ENCODE measurements at regions not wholly inside any gene's neighbourhood (a gene's known extent, or its start where the extent isn't known, plus 50 kb on each side); places are given as distances from the start of the nearest gene placed in this dataset.

DNA sequence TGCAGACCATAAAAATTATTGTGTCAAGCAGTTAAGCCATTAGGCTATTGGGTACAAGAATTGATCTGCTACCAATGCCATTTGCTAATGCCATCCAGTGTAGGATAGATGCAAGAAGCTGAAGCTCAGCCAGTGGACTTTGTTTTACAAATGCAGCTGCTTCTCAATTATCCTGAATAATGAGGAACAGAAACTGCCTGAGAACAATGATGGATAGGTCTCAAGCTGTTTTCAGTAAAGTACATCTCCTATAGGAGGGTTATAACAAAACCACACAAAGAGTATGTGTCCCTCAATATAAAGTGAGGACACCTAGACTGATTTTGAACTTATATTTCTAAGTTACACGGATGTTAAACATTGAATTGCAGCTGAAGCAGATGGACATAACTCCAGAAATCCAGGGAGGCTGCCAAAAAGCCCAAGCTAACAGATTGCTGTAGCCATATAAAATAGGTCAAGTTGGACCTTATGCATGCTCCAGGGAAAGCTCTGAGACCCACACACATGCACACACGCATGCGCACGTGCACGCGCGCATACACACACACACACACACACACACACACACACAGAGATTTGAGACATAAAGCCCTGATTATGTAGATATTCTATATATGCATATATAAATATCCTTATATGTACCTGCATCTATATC, 482.7 kb upstream of the CD180 start:
- no peak for ATAC-seq

DNA sequence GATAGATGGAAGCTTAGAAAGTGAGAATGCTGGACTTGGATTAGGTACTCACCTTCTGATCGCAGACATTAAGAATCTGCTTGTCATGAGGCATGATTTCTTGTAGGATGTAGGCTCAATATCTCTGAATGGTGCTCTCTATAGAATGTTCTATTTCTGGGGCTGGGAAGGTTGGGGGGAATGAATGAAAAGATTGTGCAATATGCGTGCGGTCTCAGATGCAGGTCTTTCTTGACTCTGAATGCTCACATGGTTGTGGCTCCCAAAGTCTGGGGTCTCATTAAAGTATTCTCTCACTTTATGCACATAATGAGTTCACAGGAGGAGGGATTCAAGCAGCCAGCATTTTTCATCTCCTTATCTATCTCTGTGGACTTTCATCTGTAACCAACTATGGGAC, 482.0 kb upstream of the CD180 start:
- ATAC-seq = no peak
- TF ChIP-seq CREB5 (CRISPR knock-in tag; IDR thresholded peaks at IDR 0.05; ENCODE audit: low read depth) (no peak), GLIS3 (CRISPR knock-in tag; IDR thresholded peaks at IDR 0.05) (no peak), ARNTL (CRISPR knock-in tag; IDR thresholded peaks at IDR 0.05; ENCODE audit: borderline replicate concordance, low read depth) (no peak), CSDC2 (CRISPR knock-in tag; IDR thresholded peaks at IDR 0.05) (no peak)

More for the DNA sequence above, 482.7 kb upstream of the CD180 start:
- TF ChIP-seq PPARA (CRISPR knock-in tag; IDR thresholded peaks at IDR 0.05; ENCODE audit: borderline replicate concordance) (no peak), GLIS3 (CRISPR knock-in tag; IDR thresholded peaks at IDR 0.05) (no peak), SNAI2 (CRISPR knock-in tag; IDR thresholded peaks at IDR 0.05) (no peak), ZNF8 (CRISPR knock-in tag; IDR thresholded peaks at IDR 0.05) (no peak), ZC3H10 (CRISPR knock-in tag; IDR thresholded peaks at IDR 0.05) (no peak), CSDC2 (CRISPR knock-in tag; IDR thresholded peaks at IDR 0.05) (no peak), ZNF70 (CRISPR knock-in tag; IDR thresholded peaks at IDR 0.05) (no peak), CREB5 (CRISPR knock-in tag; IDR thresholded peaks at IDR 0.05; ENCODE audit: low read depth) (no peak), ZFP30 (CRISPR knock-in tag; IDR thresholded peaks at IDR 0.05) (no peak), ZFP3 (CRISPR knock-in tag; IDR thresholded peaks at IDR 0.05) (no peak), ARNTL (CRISPR knock-in tag; IDR thresholded peaks at IDR 0.05; ENCODE audit: borderline replicate concordance, low read depth) (no peak), CSRNP3 (CRISPR knock-in tag; IDR thresholded peaks at IDR 0.05) (no peak), ZNF565 (CRISPR knock-in tag; conservative IDR thresholded peaks at IDR 0.05; ENCODE audit: low read depth) (no peak), BACH2 (CRISPR knock-in tag; IDR thresholded peaks at IDR 0.05; ENCODE audit: borderline replicate concordance) (no peak)
- TF ChIP-seq, protein P1, sequence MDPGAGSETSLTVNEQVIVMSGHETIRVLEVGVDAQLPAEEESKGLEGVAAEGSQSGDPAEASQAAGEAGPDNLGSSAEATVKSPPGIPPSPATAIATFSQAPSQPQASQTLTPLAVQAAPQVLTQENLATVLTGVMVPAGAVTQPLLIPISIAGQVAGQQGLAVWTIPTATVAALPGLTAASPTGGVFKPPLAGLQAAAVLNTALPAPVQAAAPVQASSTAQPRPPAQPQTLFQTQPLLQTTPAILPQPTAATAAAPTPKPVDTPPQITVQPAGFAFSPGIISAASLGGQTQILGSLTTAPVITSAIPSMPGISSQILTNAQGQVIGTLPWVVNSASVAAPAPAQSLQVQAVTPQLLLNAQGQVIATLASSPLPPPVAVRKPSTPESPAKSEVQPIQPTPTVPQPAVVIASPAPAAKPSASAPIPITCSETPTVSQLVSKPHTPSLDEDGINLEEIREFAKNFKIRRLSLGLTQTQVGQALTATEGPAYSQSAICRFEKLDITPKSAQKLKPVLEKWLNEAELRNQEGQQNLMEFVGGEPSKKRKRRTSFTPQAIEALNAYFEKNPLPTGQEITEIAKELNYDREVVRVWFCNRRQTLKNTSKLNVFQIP (CRISPR knock-in tag; IDR thresholded peaks at IDR 0.05; ENCODE audit: borderline replicate concordance, low read depth) = no peak

DNA sequence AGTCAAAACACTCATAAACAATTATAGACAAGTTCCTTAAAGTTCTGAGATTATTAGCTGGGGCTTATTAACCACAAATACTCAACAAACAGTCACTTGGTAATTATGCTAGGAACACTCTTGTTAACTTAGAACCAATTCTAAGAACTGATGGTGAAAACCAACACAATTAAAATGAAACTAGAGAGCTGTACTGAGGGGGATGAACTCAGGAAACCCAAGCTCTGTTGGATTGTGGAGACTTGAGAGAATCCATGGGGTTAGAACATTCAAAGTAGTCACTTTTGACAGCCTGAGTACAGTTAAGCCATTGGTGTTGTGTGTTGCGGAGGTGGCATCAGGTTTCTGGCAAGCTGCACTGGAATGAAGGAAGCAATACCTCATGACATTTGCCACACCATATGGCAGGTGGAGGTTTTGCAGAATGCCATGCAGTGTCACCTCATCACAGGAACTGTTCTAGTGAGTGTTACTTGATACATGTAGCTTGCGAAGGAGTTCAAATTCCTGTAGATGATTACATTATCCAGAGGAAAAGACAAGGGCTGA, 480.9 kb upstream of the CD180 start:
- no peak for ATAC-seq
- no peak for TF ChIP-seq CREB5 (CRISPR knock-in tag; IDR thresholded peaks at IDR 0.05; ENCODE audit: low read depth)
- TF ChIP-seq ESRRG (CRISPR knock-in tag; IDR thresholded peaks at IDR 0.05) = no peak
- no peak for TF ChIP-seq ZNF8 (CRISPR knock-in tag; IDR thresholded peaks at IDR 0.05)
- TF ChIP-seq, protein P2, sequence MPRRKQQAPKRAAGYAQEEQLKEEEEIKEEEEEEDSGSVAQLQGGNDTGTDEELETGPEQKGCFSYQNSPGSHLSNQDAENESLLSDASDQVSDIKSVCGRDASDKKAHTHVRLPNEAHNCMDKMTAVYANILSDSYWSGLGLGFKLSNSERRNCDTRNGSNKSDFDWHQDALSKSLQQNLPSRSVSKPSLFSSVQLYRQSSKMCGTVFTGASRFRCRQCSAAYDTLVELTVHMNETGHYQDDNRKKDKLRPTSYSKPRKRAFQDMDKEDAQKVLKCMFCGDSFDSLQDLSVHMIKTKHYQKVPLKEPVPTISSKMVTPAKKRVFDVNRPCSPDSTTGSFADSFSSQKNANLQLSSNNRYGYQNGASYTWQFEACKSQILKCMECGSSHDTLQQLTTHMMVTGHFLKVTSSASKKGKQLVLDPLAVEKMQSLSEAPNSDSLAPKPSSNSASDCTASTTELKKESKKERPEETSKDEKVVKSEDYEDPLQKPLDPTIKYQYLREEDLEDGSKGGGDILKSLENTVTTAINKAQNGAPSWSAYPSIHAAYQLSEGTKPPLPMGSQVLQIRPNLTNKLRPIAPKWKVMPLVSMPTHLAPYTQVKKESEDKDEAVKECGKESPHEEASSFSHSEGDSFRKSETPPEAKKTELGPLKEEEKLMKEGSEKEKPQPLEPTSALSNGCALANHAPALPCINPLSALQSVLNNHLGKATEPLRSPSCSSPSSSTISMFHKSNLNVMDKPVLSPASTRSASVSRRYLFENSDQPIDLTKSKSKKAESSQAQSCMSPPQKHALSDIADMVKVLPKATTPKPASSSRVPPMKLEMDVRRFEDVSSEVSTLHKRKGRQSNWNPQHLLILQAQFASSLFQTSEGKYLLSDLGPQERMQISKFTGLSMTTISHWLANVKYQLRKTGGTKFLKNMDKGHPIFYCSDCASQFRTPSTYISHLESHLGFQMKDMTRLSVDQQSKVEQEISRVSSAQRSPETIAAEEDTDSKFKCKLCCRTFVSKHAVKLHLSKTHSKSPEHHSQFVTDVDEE (CRISPR knock-in tag; IDR thresholded peaks at IDR 0.05) = no peak
- TF ChIP-seq CSRNP3 (CRISPR knock-in tag; IDR thresholded peaks at IDR 0.05) = no peak
- TF ChIP-seq TCF4 (CRISPR knock-in tag; IDR thresholded peaks at IDR 0.05; ENCODE audit: borderline replicate concordance) = no peak
- TF ChIP-seq CSDC2 (CRISPR knock-in tag; IDR thresholded peaks at IDR 0.05) = no peak
- TF ChIP-seq PATZ1 (CRISPR knock-in tag; IDR thresholded peaks at IDR 0.05; ENCODE audit: borderline replicate concordance) = no peak
- no peak for TF ChIP-seq ISL1 (CRISPR knock-in tag; IDR thresholded peaks at IDR 0.05)
- TF ChIP-seq ZNF565 (CRISPR knock-in tag; conservative IDR thresholded peaks at IDR 0.05; ENCODE audit: low read depth) = no peak

All from SK-N-SH treated with all-trans-retinoic acid at 6 μM for 48 hours (cell line).